ENCODE measurements at regions not wholly inside any gene's neighbourhood (a gene's known extent, or its start where the extent isn't known, plus 50 kb on each side); places are given as distances from the start of the nearest gene placed in this dataset.

- no peak for TF ChIP-seq CTCF (conservative IDR thresholded peaks at IDR 0.05 in 1 of 2, IDR thresholded peaks at IDR 0.05 in 1 of 2; ENCODE audit: extremely low read depth in 1 of 2, insufficient read depth in 1 of 2, low read depth in 1 of 2, low read length in 2 of 2)
- no peak for TF ChIP-seq EZH2 (IDR thresholded peaks at IDR 0.05; ENCODE audit: borderline replicate concordance, low read length)
Observed at GRCh38 chr19:28889941-28890670, 322.8 kb downstream of the UQCRFS1 start.

Measured in mammary epithelial cell (primary cell).